Common myeloid progenitor, CD34-positive (primary cell): ENCODE measurements at regions not wholly inside any gene's neighbourhood (a gene's known extent, or its start where the extent isn't known, plus 50 kb on each side); places are given as distances from the start of the nearest gene placed in this dataset.

Experiments used
- CTCF ChIA-PET: fragments of 350-600 bp; sonication (Branson Sonifier 250); formaldehyde crosslinking; loops from one replicate; lab custom pipeline; 2021; ENCODE audit warnings: antibody characterized with exemption; lab: Charles Lee
- POLR2A ChIA-PET: fragments of 350-600 bp; sonication (Branson Sonifier 250); formaldehyde crosslinking; loops from one replicate; lab custom pipeline; 2021; ENCODE audit warnings: antibody characterized with exemption; lab: Charles Lee
- DNase-seq, 3 donors: peaks; one replicate each; pipeline versions ENCODE4 v3.0.0 to v3.0.0-alpha.2; 2013
- H3K27ac ChIP-seq, 2 experiments: 1 replicate in 1 of 2; 2 replicates in 1 of 2; pipeline ENCODE4 v1.7.0; 2013; ENCODE audit warnings: inconsistent platforms in 2 of 2, low read length in 2 of 2, mild to moderate bottlenecking in 2 of 2, low read depth in 1 of 2, moderate library complexity in 1 of 2; ENCODE audit not compliant: severe bottlenecking in 2 of 2, insufficient read depth in 1 of 2, poor library complexity in 1 of 2
- H3K27me3 ChIP-seq, 5 experiments: replicated peaks in 2 of 5; 1 replicate in 3 of 5; 2 replicates in 2 of 5; pipeline versions ENCODE4 v1.6.1 to v1.7.0; 2013; ENCODE audit warnings: low read length in 4 of 5, mild to moderate bottlenecking in 2 of 5, moderate library complexity in 2 of 5, inconsistent platforms in 1 of 5; ENCODE audit not compliant: insufficient read depth in 5 of 5, control insufficient read depth in 4 of 5
- H3K36me3 ChIP-seq, 4 experiments: 1 replicate in 2 of 4; 2 replicates in 2 of 4; pipeline versions ENCODE4 v1.6.1 to v1.7.0; 2013; ENCODE audit warnings: low read length in 3 of 4, control low read depth in 1 of 4, mild to moderate bottlenecking in 1 of 4; ENCODE audit not compliant: control insufficient read depth in 4 of 4, insufficient read depth in 4 of 4
- H3K4me1 ChIP-seq, 4 experiments: 1 replicate in 3 of 4; 2 replicates in 1 of 4; pipeline versions ENCODE4 v1.6.1 to v1.7.1; 2013; ENCODE audit warnings: low read length in 3 of 4, mild to moderate bottlenecking in 3 of 4, control low read depth in 1 of 4, inconsistent platforms in 1 of 4, moderate library complexity in 1 of 4; ENCODE audit not compliant: control insufficient read depth in 4 of 4, insufficient read depth in 4 of 4; ENCODE audit errors: control extremely low read depth in 1 of 4
- H3K4me3 ChIP-seq, 7 experiments: 1 replicate in 4 of 7; 2 replicates in 3 of 7; pipeline versions ENCODE4 v1.5.1 to v1.7.0; 2013; ENCODE audit warnings: mild to moderate bottlenecking in 7 of 7, low read length in 6 of 7, moderate library complexity in 6 of 7, inconsistent platforms in 2 of 7, low read depth in 2 of 7, control low read depth in 1 of 7; ENCODE audit not compliant: insufficient read depth in 4 of 7, control insufficient read depth in 1 of 7; ENCODE audit errors: extremely low read depth in 1 of 7
- H3K9me3 ChIP-seq, 5 experiments: 1 replicate in 4 of 5; 2 replicates in 1 of 5; pipeline versions ENCODE4 v1.6.1 to v1.7.1; 2013; ENCODE audit warnings: low read length in 4 of 5, mild to moderate bottlenecking in 2 of 5, inconsistent platforms in 1 of 5, low read depth in 1 of 5, moderate library complexity in 1 of 5; ENCODE audit not compliant: control insufficient read depth in 4 of 5, insufficient read depth in 2 of 5; ENCODE audit errors: control extremely low read depth in 1 of 5
- WGBS: methylation state at CpG from one replicate; pipeline ENCODE4 v1.1.5; 2013; ENCODE audit not compliant: insufficient coverage; 5-methylcytosine and 5-hydroxymethylcytosine counted together

DNA sequence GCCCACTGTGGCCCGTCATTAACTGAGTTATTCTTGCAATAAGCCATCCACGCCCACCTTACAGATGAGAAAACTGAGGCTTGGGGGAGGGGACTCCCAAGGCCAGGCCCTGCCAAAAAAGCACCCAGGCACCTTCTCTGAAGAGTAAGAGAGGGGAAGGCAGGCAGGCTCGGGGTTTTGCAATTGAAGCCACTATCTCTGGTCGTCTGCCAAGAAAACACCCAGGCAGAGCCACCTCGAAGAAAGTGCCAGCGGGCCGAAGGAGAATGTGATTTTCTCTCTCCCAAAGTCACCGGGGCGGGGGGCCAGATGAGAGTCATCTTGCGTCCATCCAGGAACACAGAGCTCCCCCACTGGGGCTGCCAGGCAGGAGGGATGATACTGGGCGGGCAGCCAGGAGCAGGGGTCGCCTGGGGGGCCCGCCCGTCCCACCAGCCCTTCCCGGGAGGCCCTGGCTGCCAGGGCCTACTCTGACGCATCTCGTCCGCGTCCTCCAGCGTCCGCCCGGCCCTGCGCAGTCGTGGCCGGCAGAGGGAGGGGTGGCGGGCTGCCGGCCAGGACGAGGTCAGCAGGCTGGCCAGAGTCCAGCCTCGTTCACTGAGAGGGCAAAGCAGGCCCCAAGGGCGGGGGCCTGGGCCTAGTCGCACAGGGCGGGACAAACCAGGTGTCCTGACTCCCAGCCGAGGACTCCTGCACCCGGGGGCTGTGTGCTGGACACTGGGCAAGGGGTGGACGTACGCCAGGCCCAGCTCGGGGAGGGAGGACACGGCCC lies 74.3 kb downstream of the RFLNA start:
- no peak overlapping the region for H3K27ac ChIP-seq
- no peak overlapping the region for H3K4me3 ChIP-seq
- POLR2A ChIA-PET = no interaction called here
- CTCF ChIA-PET = no interaction called here
- no peaks in the 10 kb centered on the region for H3K9me3 ChIP-seq
- H3K36me3 ChIP-seq = peaks cover 3 to 60% (median 43%) of the 10 kb centered on the region in 4 experiments
- no peak for DNase-seq
- no peaks in the 10 kb centered on the region for H3K4me1 ChIP-seq
- 96% methylated on average over 36 of the region's 38 CpGs for WGBS
- H3K27me3 ChIP-seq = no peaks in the 10 kb centered on the region

DNA sequence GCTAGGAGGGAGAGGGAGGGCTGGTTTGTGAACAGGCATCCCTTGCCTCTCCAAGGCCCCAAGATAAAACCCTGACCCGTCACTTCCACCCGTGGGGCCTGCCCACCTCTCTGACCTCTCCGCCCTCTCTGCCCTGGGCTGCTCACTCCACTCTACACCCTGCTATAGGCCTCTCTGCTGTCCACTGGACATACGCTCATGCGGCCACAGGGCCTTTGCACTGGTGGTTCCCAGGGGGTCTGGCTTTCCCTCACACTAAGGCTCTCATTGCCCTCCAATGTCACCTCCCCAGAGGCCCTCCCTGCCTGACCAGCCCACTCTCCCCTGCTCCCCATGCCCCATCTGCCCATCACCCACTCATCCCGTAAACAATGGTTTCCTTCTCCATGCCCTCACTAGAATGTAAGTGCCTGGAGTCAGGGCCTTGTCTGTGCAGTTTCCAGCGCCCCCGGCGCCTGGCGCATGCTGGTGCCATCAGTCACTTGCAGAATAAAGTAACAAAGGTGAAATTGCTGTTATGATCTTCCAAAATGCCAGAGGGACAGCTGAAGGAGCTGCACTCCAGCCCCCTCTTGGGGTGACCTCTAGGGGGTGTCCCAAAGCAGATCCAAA lies 73.6 kb downstream of the RFLNA start:
- H3K27ac ChIP-seq = no peak overlapping the region
- WGBS = 96% methylated on average over 9 of the region's 10 CpGs
- CTCF ChIA-PET = no interaction called here
- peaks cover 6 to 57% (median 42%) of the 10 kb centered on the region in 4 experiments for H3K36me3 ChIP-seq
- no peaks in the 10 kb centered on the region for H3K9me3 ChIP-seq
- no peak for DNase-seq
- H3K27me3 ChIP-seq = no peaks in the 10 kb centered on the region
- no peak overlapping the region for H3K4me3 ChIP-seq
- POLR2A ChIA-PET = no interaction called here
- H3K4me1 ChIP-seq = no peaks in the 10 kb centered on the region

DNA sequence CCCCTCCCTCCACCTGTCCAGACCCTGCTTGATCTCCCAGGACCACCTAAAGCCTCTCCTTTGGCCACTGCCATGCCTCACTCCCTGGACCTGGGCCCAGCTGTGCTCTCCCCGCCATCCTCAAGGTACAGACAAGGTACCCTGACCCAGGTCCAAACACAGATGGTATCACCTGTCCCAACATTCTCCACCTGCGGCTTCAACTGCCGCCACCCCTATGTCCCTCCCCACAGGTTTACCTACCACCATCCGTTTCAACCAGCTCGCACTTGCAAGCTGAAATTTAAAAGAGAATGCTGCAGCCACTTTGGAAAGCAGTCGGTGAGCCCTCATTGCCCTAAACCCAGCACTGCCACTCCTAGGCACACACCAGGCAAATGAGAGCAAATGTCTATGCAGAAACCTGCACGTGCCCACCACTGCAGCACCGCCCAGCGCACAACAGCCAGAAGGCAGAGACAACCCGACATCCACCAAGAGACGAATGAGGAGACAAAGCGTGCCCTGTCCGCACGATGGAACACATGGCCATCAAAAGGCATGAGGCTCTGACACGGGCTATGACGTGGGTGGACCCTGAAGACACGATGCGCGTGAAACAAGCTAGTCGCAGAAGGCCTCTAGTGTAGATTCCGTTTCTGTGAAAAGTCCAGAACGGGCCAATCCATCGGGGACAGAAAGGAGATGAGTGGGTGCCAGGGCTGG lies 71.0 kb downstream of the RFLNA start:
- CTCF ChIA-PET = interaction anchor here (0.8 to 7.1 kb wide), 3 partner anchors 13 to 23 kb away, joined by 3 to 31 read pairs (median 4); no protein-coding TSS in a partner anchor
- DNase-seq = no peak
- Histone ChIP-seq H3K4me3 (no peak overlapping the region), H3K27me3 (no peaks in the 10 kb centered on the region), H3K27ac (no peak overlapping the region), H3K9me3 (no peaks in the 10 kb centered on the region), H3K36me3 (peaks cover 4 to 57% (median 40%) of the 10 kb centered on the region in 4 experiments), H3K4me1 (no peaks in the 10 kb centered on the region)
- 92% methylated on average over 21 of the region's 23 CpGs for WGBS
- POLR2A ChIA-PET = no interaction called here
